ENCODE measurements at regions not wholly inside any gene's neighbourhood (a gene's known extent, or its start where the extent isn't known, plus 50 kb on each side); places are given as distances from the start of the nearest gene placed in this dataset.

DNA sequence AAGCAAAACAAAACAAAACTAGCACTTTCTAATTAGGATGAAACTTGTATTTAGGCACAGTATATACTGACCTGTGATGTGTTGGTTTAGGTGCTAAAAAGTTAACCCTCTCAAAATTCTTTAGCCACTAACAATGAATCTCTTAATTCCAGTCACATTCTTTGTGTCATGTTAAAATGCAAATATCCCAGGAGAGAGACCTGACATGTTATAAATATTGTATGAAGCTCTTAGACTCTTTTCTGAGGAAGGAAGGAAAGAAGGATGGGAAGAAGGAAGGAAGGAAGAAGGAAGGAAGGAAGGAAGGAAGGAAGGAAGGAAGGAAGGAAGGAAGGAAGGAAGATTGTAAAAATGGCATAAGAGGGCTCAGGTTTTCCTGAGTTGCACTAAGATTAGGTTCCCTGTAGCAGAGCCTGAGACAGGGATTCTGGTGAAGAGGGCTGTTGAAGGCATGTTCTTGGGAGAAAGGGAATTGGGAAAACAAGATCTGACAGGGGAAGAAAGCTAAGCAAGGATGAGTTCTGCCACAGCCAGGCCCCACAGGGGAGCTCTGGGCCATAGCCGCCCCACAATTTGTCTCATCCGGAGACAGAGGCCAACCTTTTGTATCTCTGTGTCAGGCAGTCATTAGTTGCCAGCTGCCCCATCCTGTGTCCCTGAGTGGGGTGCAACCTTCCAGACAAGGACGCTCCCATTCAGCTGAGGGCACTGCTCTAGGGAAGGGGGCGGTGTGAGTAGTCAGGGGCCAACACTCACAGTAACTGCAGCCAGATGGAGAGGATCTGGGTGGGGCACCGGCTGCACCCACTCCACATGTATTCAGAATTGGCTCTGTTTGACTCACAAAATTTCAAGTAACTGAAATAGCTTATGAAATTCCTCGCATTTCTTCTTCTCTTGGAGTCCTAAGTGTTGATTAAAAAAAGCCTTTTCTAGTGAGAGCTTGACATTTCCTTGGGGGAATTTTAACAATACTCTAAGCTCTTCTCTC lies 189.3 kb upstream of the ARG1 start:
- DNase-seq (ENCODE audit: low read depth) = no peak

GRCh38 chr6:131387562-131388447 lies 185.2 kb upstream of the ARG1 start:
- DNase-seq (ENCODE audit: low read depth) = no peak

DNA sequence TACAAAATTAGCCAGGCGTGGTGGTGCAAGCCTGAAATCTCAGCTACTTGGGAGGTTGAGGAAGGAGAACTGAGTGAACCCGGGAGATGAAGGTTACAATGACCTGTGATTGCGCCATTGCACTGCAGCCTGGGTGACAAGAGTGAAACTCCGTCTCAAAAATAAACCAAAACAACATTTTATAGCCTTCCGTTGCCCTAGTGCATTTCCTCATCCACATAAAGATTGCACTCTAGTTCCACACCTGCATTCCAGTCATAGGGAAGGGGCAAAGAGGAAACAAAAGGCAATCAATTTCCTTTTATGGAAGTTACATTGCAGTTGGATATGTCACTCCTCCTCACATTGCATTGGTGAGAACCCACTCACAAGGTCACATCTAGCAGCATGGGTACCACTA lies 182.7 kb upstream of the ARG1 start:
- DNase-seq (ENCODE audit: low read depth) = no peak

DNA sequence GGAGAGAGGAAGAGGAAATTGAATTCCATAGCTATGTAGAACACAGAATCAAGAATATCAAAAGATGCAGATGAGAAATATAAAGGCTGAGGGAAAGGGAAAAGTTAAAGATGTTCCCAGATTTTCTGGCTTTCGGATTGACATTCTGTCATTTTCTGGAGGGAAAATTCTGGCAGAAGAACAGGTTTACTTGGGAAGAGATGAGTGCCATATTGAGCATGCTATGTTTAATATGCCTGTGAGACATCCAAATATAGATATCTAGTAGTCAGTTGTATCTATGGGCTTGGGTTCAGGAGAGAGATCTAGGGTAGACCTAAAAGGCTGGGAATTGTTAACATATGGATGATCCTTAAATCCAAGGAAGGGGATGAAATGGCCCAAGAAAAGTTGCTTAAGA lies 181.9 kb upstream of the ARG1 start:
- DNase-seq (ENCODE audit: low read depth) = no peak

GRCh38 chr6:131393433-131393832 lies 179.6 kb upstream of the ARG1 start:
- no peak for DNase-seq (ENCODE audit: low read depth)

DNA sequence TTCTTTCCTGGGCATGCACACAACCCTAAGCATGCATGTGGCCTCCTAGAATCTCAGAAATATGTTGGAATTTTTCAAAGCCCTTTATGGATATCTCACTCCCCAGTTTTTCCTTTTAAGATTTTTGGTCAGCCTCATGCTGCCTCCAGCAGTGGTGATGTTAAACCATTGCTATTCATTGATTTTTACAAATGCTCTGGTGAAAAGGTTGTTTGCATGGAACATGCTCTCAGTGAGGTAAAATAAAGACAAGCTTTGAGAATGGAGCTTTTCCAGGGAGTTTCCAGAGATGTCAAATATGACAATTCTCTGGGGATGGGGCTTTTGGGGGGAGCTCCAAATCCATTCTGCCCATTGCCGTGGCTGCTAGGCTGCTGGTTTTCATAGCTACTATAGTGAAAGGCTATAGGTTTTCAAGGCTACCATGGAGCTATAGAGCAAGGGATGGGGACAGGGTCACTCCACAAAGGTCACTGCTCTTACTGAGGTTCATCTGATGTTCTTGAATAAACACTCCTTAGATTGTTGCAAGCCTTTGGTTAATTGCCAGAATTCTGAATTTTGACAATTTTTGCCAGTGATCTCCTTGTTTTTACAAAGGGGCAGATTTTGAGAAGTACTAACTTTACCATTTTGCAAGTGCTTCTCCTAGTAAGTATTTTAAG lies 178.1 kb upstream of the ARG1 start:
- DNase-seq (ENCODE audit: low read depth) = no peak

DNA sequence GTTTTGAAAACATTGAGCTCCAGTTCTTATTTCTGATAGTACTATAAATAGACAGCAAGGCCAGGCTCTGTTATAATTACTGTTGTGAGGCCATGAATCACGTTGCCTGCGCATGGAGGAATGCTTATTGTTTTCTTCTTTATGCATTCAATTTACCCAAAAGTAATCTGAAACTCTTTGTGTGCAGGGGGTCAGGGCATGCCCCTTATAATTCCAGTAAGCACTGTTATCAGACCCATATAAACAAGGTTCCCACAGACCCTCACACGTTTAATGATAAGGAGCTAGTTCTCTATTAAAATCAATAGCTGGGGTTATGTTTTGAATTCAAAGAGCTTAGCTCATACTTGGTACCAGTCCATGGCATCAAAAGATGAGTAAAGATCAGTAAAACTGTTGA lies 174.8 kb upstream of the ARG1 start:
- no peak for DNase-seq (ENCODE audit: low read depth)

DNA sequence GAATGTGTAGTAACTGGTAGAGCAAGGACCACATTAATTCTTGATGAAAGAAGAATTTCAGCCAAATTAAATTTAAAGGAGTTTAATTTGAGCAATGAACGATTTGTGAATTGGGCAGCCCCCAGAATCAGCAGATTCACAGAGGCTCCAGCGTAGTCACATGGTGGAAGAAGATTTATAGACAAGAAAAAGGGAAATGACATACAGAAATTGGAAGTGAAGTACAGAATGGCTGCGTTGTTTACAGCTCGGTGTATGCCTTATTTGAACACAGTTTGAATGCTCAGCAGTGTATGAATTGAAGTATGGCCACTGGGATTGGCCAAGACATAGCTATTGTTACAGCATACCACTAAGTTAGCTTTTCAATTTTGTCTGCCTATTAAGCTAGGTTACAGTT lies 173.6 kb upstream of the ARG1 start:
- DNase-seq (ENCODE audit: low read depth) = no peak

DNA sequence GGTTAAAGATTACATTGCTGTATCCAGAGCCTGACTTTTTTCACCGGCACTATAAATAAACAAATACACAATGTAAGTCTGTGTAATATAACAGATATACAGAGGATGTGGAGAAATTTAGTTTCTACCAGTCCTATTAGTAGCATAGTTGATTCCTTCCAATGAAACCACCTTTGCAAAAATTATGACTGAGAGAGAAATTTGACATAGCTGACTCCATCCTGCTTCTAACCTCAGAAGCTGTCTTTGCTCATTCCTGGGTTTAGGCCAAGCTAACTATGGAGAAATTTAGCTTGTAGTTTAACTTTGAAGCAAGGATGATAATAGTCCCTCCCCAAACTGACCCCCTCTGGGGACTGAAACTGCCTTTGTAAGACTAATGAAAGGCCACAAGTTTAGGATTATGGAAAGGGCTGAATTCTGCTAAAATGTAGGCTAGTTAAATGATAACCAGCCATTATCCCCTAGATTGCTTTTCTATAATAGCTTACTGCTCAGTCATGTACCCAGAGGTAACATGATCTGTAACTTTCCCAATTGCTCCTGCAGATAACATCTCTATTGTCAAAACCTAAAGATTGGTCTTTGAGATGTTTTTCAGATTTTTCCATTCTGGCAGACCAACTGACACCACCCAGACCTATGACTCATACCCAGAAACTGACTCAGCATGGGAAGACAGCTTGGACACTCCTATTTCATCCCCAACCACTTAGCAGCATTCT lies 172.8 kb upstream of the ARG1 start:
- no peak for DNase-seq (ENCODE audit: low read depth)

DNA sequence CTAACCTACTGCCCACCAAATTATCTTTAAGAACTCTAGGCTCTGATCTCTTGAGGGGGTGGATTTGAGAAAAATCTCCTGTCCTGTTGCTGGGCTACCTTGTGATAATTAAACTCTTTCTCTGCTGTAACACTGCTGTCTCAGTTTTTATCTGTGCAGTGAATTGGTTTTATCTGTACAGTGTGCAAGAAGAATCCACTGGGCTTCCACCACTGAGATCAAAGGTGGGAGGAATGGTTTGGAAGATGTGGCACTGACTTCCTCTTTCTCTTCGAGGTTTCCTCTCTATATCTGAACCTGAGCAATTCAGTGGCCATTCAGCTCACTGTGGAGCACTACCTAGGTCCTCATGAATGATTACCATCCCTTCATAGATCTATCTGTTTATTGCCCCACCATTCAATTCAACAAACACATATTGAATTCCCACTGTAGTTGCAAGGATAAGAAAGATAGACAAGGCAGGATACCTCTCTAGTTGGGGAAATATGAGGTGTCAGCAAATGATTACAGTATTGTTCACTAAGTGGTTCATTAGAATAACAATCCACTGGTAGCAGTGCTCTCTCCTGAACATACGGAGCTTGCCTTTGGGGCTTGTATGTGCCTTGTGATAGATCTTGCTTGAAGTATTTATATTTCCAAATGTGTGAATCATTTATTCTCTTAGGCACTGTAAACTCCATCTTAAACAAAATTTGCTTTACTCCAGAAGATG lies 172.1 kb upstream of the ARG1 start:
- DNase-seq (ENCODE audit: low read depth) = no peak

GRCh38 chr6:131408811-131409210 lies 164.2 kb upstream of the ARG1 start:
- DNase-seq (ENCODE audit: low read depth) = no peak

- no peak for DNase-seq (ENCODE audit: low read depth)
Observed at GRCh38 chr6:131410785-131411184, 162.2 kb upstream of the ARG1 start.

GRCh38 chr6:131412960-131413830 lies 159.8 kb upstream of the ARG1 start:
- DNase-seq (ENCODE audit: low read depth) = no peak

DNA sequence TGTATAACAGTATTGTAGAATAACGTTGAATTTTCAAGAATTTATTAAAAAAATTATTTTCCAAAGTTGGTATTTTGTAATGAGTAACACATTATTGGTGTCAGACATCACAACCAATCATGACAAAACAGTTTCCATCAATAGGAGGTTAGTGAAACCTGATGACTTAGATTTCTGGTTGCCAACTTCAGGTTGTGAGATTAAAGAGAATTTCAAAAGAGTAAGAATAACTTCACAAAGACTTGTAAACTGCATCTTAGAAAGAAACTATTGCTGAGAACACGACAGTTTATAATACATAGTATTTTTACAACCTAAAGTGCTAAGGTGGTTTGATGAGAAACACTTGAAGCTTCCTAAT lies 159.2 kb upstream of the ARG1 start:
- no peak for DNase-seq (ENCODE audit: low read depth)

- no peak for DNase-seq (ENCODE audit: low read depth)
Observed at GRCh38 chr6:131414956-131415355, 158.1 kb upstream of the ARG1 start.

GRCh38 chr6:131418441-131418840 lies 154.6 kb upstream of the ARG1 start:
- no peak for DNase-seq (ENCODE audit: low read depth)

- no peak for DNase-seq (ENCODE audit: low read depth)
Observed at GRCh38 chr6:131419702-131420101, 153.3 kb upstream of the ARG1 start.

DNA sequence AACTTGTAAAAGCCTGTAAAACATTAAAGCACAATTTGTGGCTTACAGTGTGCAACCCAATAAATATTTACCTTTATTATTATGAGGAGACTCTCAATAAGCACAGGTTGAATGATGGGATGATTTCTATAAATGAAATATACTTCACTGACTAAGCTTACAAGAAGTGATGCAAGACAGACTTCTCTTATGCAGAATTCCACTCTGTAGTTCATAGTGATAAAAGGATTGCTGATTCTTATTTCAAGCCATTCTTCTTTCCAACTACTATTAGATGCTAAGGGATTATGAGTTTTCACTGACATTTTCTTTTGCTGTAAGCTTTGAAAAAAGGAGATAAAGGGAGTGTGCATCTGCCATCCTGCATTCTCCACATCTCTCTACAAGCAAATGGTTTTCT lies 149.0 kb upstream of the ARG1 start:
- no peak for DNase-seq (ENCODE audit: low read depth)

GRCh38 chr6:131424475-131424874 lies 148.6 kb upstream of the ARG1 start:
- no peak for DNase-seq (ENCODE audit: low read depth)

- DNase-seq (ENCODE audit: low read depth) = no peak
Observed at GRCh38 chr6:131427434-131428058, 145.5 kb upstream of the ARG1 start.

Measured in activated T-helper 1 cell treated with Interleukin-2 at 50 U/mL for 16 hours (primary cell).